Activated gamma-delta T cell treated with anti-CD3 and anti-CD28 coated beads, Interleukin-2, amount 50 U/mL, for 16 hours (primary cell): ENCODE measurements at regions not wholly inside any gene's neighbourhood (a gene's known extent, or its start where the extent isn't known, plus 50 kb on each side); places are given as distances from the start of the nearest gene placed in this dataset.
A peak's percentile ranks its signal among the peaks of the same experiment; 100 is the strongest.
"Not testable (repeated sequence)": the region's sequence is repeated elsewhere in the genome, so short reads cannot be mapped to it uniquely, and the experiment has no call there.

Experiments used
- DNase-seq: peaks from one replicate; pipeline ENCODE4 v3.0.0-alpha.2; 2020; ENCODE audit warnings: low read depth

GRCh38 chrX:55326985-55327384 lies 62.3 kb upstream of the PAGE3 start:
- no peak for DNase-seq

- DNase-seq: no peak
Measured at GRCh38 chrX:55335296-55335695, 70.6 kb upstream of the PAGE3 start.

- DNase-seq: no peak
Measured at GRCh38 chrX:55336176-55336575, 71.5 kb upstream of the PAGE3 start.

DNA sequence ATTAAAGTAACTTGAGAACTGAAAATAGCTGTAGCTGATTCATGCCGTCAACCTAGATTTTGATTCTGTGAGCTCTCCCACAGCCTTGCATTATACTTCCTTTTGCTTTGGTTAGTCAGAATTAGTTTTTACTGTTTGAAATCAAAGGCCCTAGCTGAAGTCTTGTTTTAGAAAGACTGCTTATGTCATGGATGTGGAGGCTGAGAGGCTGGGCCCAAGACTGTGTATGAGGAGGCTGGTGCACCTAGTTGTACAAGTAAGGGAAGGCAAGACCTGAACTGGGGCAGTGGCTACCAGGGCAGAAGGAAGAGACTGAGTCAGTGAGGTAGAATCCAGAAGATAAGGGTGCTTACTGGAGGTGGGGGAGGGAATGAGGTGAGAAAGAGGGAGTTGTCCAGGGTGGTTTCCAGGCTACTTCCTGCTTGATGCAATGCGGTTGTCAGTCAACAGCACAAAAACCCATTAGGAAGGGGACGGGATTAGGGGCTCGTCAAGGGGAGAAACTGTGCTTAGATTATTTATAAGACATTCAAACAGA lies 76.2 kb upstream of the PAGE3 start:
- DNase-seq: no peak

DNA sequence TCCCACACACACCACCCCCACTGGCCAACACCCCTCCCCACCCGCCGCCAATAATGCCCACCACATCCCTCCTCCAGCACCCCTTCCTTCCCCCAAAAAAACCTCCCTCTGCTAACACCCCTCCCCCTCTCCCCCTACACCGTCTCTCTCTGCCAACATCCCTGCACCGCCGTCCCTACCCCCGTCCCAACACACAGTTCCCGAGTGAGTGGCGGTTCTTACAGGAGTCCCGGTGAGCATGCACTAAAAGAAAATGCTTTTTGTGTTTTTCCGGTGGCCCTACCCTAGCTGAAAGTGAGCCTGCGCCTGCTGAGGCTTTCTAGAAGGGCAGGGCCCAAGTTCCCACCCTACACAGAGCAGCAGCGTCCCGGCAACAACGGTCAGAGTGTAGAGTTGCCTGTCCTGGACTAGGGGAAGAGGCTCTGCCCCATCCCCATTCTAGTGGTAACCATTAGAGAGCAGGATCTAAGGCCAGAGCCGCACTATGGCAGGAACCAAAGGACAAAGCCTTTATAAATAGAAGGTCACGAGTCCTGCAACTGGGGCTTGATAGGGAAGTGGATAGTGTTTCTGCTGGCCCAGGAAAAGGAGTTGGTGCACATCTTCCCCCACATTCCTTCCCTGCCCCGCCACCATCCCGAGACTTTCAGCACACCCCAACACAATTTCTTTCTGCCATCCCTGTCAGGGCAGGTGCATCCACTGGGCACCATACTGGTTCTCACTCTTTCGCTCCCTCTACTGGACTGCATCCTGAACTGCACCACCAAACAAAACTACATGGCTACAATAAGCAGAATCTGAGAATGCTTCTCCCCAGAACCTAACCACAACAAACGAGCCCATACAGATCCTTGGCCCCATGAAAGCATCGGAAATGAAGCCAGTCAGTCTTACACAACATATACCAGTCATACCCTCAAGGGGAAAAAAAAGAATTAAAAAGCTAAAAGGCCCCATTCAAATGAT lies 78.1 kb upstream of the PAGE3 start:
- DNase-seq: peak; percentile 19

- DNase-seq: no peak
Measured at GRCh38 chrX:55356609-55357008, 91.9 kb upstream of the PAGE3 start.

- DNase-seq: no peak
Measured at GRCh38 chrX:55357236-55357635, 92.5 kb upstream of the PAGE3 start.

DNA sequence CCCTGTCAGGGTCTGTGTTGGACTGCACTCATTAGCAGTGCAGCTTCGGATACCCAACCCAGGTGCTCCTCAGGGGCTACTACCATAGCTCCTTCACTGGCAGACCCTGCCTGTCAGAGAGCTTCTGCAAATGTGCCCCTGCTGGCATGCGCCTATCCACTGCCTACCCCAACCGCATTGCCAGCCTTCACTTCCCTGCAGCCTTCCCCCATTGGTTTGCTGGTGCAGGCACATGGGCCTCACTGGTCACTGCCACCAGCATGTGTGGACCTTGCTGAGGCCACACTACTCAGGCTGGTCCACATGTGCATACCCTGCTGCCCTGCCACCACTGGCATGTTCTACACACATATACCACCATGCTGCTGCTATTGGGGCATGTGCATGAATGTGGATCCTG lies 72.5 kb upstream of the MAGEH1 start:
- DNase-seq: no peak

- DNase-seq: no peak
Measured at GRCh38 chrX:55389376-55389775, 62.6 kb upstream of the MAGEH1 start.

- DNase-seq: not testable (repeated sequence)
Measured at GRCh38 chrX:55396836-55397235, 55.1 kb upstream of the MAGEH1 start.
